Stomach (tissue), 4 donors: ENCODE measurements at regions not wholly inside any gene's neighbourhood (a gene's known extent, or its start where the extent isn't known, plus 50 kb on each side); places are given as distances from the start of the nearest gene placed in this dataset.

Experiments used
- EP300 ChIP-seq: sonication (generic); formaldehyde crosslinking; IDR thresholded peaks from one replicate; pipeline ENCODE4 v1.6.1; 2017; ENCODE audit warnings: antibody characterized with exemption
- POLR2A ChIP-seq, 4 donors: fragments of 450-650 bp; IDR thresholded peaks; one replicate each; pipeline ENCODE4 v1.6.1; 2016; ENCODE audit warnings: antibody characterized with exemption in 4 of 4, control low read depth in 2 of 4, mild to moderate bottlenecking in 1 of 4, moderate library complexity in 1 of 4
- POLR2AphosphoS5 ChIP-seq, 3 donors: sonication (generic); formaldehyde crosslinking; IDR thresholded peaks; one replicate each; pipeline ENCODE4 v1.6.1; 2016; ENCODE audit warnings: antibody characterized with exemption in 3 of 3
- TF ChIP-seq, protein P1 (sequence below), 7 experiments: fragments of 450-650 bp in 4 of 7; fragments of 200-600 bp in 3 of 7; sonication (generic) in 3 of 7; IDR thresholded peaks; one replicate each; pipeline ENCODE4 v1.5.1; 2016 to 2019; ENCODE audit warnings: antibody characterized with exemption in 7 of 7, control low read depth in 2 of 7, mild to moderate bottlenecking in 1 of 7

GRCh38 chr16:5526826-5527225, 429.2 kb upstream of the EEF2KMT start:
- TF ChIP-seq EP300 (no peak), POLR2A (IDR thresholded peaks at IDR 0.05) (no peak), POLR2AphosphoS5 (IDR thresholded peaks at IDR 0.05) (no peak)
- TF ChIP-seq, protein P1, sequence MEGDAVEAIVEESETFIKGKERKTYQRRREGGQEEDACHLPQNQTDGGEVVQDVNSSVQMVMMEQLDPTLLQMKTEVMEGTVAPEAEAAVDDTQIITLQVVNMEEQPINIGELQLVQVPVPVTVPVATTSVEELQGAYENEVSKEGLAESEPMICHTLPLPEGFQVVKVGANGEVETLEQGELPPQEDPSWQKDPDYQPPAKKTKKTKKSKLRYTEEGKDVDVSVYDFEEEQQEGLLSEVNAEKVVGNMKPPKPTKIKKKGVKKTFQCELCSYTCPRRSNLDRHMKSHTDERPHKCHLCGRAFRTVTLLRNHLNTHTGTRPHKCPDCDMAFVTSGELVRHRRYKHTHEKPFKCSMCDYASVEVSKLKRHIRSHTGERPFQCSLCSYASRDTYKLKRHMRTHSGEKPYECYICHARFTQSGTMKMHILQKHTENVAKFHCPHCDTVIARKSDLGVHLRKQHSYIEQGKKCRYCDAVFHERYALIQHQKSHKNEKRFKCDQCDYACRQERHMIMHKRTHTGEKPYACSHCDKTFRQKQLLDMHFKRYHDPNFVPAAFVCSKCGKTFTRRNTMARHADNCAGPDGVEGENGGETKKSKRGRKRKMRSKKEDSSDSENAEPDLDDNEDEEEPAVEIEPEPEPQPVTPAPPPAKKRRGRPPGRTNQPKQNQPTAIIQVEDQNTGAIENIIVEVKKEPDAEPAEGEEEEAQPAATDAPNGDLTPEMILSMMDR (IDR thresholded peaks at IDR 0.05): no peak
